B cell (primary cell): ENCODE measurements at regions not wholly inside any gene's neighbourhood (a gene's known extent, or its start where the extent isn't known, plus 50 kb on each side); places are given as distances from the start of the nearest gene placed in this dataset.

ENCODE experiments used
- CTCF ChIP-seq: fragments of 200-600 bp; IDR thresholded peaks from one replicate; pipeline ENCODE4 v1.8.0; 2022; ENCODE audit warnings: antibody characterized with exemption, mild to moderate bottlenecking
- EZH2 ChIP-seq: IDR thresholded peaks from 2 replicates; pipeline ENCODE4 v1.6.1; 2012; ENCODE audit warnings: borderline replicate concordance, low read depth, mild to moderate bottlenecking, moderate library complexity, low read length; ENCODE audit not compliant: insufficient read depth, poor library complexity, severe bottlenecking

GRCh38 chr3:106341586-106342162 is 472.9 kb upstream of the CBLB start:
- TF ChIP-seq CTCF (no peak), EZH2 (no peak)
